Liver (tissue), 8 donors: ENCODE measurements at regions not wholly inside any gene's neighbourhood (a gene's known extent, or its start where the extent isn't known, plus 50 kb on each side); places are given as distances from the start of the nearest gene placed in this dataset.

ENCODE experiments used
- DNase-seq: peaks from one replicate; pipeline ENCODE4 v3.0.0-alpha.2; 2017; ENCODE audit warnings: low spot score
- H3K27ac ChIP-seq, 2 donors: one replicate each; pipeline ENCODE4 v1.7.0; 2013; ENCODE audit warnings: inconsistent platforms in 2 of 2, low read length in 2 of 2, control low read depth in 1 of 2, low read depth in 1 of 2, mild to moderate bottlenecking in 1 of 2
- H3K27me3 ChIP-seq, 4 donors: one replicate each; pipeline versions ENCODE4 v1.6.1 to v1.7.0; 2013; ENCODE audit warnings: low read length in 3 of 4, inconsistent platforms in 1 of 4, mild to moderate bottlenecking in 1 of 4, moderate library complexity in 1 of 4; ENCODE audit not compliant: control insufficient read depth in 4 of 4, insufficient read depth in 4 of 4
- H3K36me3 ChIP-seq, 4 donors: one replicate each; pipeline versions ENCODE4 v1.6.1 to v1.7.0; 2013; ENCODE audit warnings: low read length in 3 of 4, mild to moderate bottlenecking in 3 of 4, low read depth in 1 of 4, moderate library complexity in 1 of 4; ENCODE audit not compliant: control insufficient read depth in 4 of 4, insufficient read depth in 3 of 4
- H3K4me1 ChIP-seq, 4 donors: one replicate each; pipeline versions ENCODE4 v1.6.1 to v1.7.0; 2013; ENCODE audit warnings: low read length in 3 of 4, mild to moderate bottlenecking in 3 of 4, moderate library complexity in 1 of 4; ENCODE audit not compliant: control insufficient read depth in 4 of 4, insufficient read depth in 4 of 4
- H3K4me3 ChIP-seq, 3 donors: one replicate each; pipeline versions ENCODE4 v1.6.1 to v1.7.0; 2013; ENCODE audit warnings: low read length in 3 of 3, control low read depth in 1 of 3, low read depth in 1 of 3, mild to moderate bottlenecking in 1 of 3
- H3K9ac ChIP-seq, 2 donors: one replicate each; pipeline ENCODE4 v1.7.0; 2013; ENCODE audit warnings: low read length in 2 of 2, mild to moderate bottlenecking in 2 of 2, moderate library complexity in 2 of 2, control low read depth in 1 of 2, low read depth in 1 of 2
- H3K9me3 ChIP-seq, 4 donors: one replicate each; pipeline versions ENCODE4 v1.6.1 to v1.7.0; 2013; ENCODE audit warnings: low read length in 3 of 4; ENCODE audit not compliant: control insufficient read depth in 4 of 4
- ATF3 ChIP-seq: IDR thresholded peaks from 2 replicates; pipeline ENCODE4 v1.6.1; 2016; ENCODE audit warnings: antibody characterized with exemption
- CTCF ChIP-seq: fragments of 150-350 bp; IDR thresholded peaks from 2 replicates; pipeline ENCODE4 v1.5.1; 2017; ENCODE audit warnings: improper control_type of control experiment, low read depth, low read length; ENCODE audit not compliant: missing input control
- EGR1 ChIP-seq, 2 donors: IDR thresholded peaks; 2 replicates each; pipeline ENCODE4 v1.6.1; 2016 to 2018; ENCODE audit warnings: antibody characterized with exemption in 2 of 2, low read depth in 2 of 2
- FOXA1 ChIP-seq: IDR thresholded peaks from 2 replicates; pipeline ENCODE4 v1.6.1; 2016; ENCODE audit warnings: antibody characterized with exemption
- FOXA2 ChIP-seq: IDR thresholded peaks from 2 replicates; pipeline ENCODE4 v1.6.1; 2016; ENCODE audit warnings: antibody characterized with exemption
- GABPA ChIP-seq, 2 donors: IDR thresholded peaks in 1 of 2; conservative IDR thresholded peaks in 1 of 2; 2 replicates each; pipeline ENCODE4 v1.6.1; 2016; ENCODE audit warnings: antibody characterized with exemption in 2 of 2, mild to moderate bottlenecking in 1 of 2, moderate library complexity in 1 of 2
- HNF4A ChIP-seq, 2 donors: conservative IDR thresholded peaks; 2 replicates each; pipeline ENCODE4 v1.6.1; 2016; ENCODE audit warnings: antibody characterized with exemption in 2 of 2, mild to moderate bottlenecking in 2 of 2
- HNF4G ChIP-seq: IDR thresholded peaks from 2 replicates; pipeline ENCODE4 v1.6.1; 2016; ENCODE audit warnings: antibody characterized with exemption
- JUND ChIP-seq, 2 donors: IDR thresholded peaks; 2 replicates each; pipeline ENCODE4 v1.6.1; 2016; ENCODE audit warnings: antibody characterized with exemption in 2 of 2
- NR2F2 ChIP-seq: IDR thresholded peaks from 2 replicates; pipeline ENCODE4 v1.6.1; 2016; ENCODE audit warnings: antibody characterized with exemption
- RAD21 ChIP-seq, 2 donors: IDR thresholded peaks; 2 replicates each; pipeline ENCODE4 v1.6.1; 2016; ENCODE audit warnings: antibody characterized with exemption in 2 of 2, mild to moderate bottlenecking in 2 of 2
- RXRA ChIP-seq, 2 donors: IDR thresholded peaks; 2 replicates each; pipeline ENCODE4 v1.6.1; 2017 to 2018; ENCODE audit warnings: antibody characterized with exemption in 2 of 2, mild to moderate bottlenecking in 1 of 2
- SP1 ChIP-seq: IDR thresholded peaks from 2 replicates; pipeline ENCODE4 v1.6.1; 2018; ENCODE audit warnings: antibody characterized with exemption, mild to moderate bottlenecking
- TAF1 ChIP-seq: conservative IDR thresholded peaks from 2 replicates; pipeline ENCODE4 v1.6.1; 2016; ENCODE audit warnings: antibody characterized with exemption, mild to moderate bottlenecking
- YY1 ChIP-seq: IDR thresholded peaks from 2 replicates; pipeline ENCODE4 v1.6.1; 2016; ENCODE audit warnings: antibody characterized with exemption, mild to moderate bottlenecking
- WGBS: extraction: QIAGEN DNeasy Blood & Tissue Kit; methylation state at CpG from one replicate; pipeline ENCODE4 v1.1.7; 2013; 5-methylcytosine and 5-hydroxymethylcytosine counted together
- TF ChIP-seq, protein P1 (sequence below): IDR thresholded peaks from 2 replicates; pipeline ENCODE4 v1.6.1; 2016; ENCODE audit warnings: antibody characterized with exemption
- TF ChIP-seq, protein P2 (sequence below): IDR thresholded peaks from 2 replicates; pipeline ENCODE4 v1.6.1; 2016; ENCODE audit warnings: antibody characterized with exemption
- TF ChIP-seq, protein P3 (sequence below): IDR thresholded peaks from 2 replicates; pipeline ENCODE4 v1.6.1; 2016; ENCODE audit warnings: antibody characterized with exemption, mild to moderate bottlenecking
- donor health status: healthy.
- donor health status: healthy.
- donor health status: healthy.
- donor health status: healthy.
- donor health status: healthy.

DNA sequence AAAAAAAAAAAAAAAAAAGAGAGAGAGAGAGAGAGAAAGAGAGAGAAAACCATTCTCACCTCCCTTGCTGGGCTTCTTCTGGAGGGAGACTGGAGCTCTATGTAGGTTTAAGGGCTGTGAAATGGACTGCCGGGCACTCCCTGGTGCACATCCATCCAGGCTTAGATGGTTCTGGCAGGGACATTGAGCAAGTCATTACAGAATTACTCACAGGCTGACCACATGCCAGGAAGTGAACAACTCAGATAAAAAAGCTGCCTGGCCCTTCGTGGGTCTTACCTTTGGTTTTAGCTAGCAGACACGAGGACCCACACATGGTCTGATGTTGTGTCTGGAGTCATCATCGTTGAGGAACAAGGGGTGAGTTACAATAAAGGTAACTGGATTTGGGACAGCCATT, 847.4 kb upstream of the EEF2KMT start:
- no peaks in the 10 kb centered on the region for H3K27me3 ChIP-seq
- peaks cover 3 to 9% (median 6%) of the 10 kb centered on the region in 4 donors for H3K9me3 ChIP-seq
- WGBS, result 64% methylated on average over 4 of the region's 4 CpGs
- H3K4me1 ChIP-seq, result no peaks in the 10 kb centered on the region
- H3K4me3 ChIP-seq, result no peak overlapping the region
- H3K9ac ChIP-seq, result no peak overlapping the region
- TF ChIP-seq, protein P1, sequence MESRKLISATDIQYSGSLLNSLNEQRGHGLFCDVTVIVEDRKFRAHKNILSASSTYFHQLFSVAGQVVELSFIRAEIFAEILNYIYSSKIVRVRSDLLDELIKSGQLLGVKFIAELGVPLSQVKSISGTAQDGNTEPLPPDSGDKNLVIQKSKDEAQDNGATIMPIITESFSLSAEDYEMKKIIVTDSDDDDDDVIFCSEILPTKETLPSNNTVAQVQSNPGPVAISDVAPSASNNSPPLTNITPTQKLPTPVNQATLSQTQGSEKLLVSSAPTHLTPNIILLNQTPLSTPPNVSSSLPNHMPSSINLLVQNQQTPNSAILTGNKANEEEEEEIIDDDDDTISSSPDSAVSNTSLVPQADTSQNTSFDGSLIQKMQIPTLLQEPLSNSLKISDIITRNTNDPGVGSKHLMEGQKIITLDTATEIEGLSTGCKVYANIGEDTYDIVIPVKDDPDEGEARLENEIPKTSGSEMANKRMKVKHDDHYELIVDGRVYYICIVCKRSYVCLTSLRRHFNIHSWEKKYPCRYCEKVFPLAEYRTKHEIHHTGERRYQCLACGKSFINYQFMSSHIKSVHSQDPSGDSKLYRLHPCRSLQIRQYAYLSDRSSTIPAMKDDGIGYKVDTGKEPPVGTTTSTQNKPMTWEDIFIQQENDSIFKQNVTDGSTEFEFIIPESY, result no peak
- TF ChIP-seq, protein P2, sequence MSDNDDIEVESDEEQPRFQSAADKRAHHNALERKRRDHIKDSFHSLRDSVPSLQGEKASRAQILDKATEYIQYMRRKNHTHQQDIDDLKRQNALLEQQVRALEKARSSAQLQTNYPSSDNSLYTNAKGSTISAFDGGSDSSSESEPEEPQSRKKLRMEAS, result no peak
- no peak for TF ChIP-seq CTCF
- no peak for TF ChIP-seq FOXA2
- no peak for TF ChIP-seq NR2F2
- no peak for TF ChIP-seq GABPA (IDR thresholded peaks at IDR 0.05 in 1 of 2, conservative IDR thresholded peaks at IDR 0.05 in 1 of 2)
- TF ChIP-seq HNF4G, result no peak
- TF ChIP-seq, protein P3, sequence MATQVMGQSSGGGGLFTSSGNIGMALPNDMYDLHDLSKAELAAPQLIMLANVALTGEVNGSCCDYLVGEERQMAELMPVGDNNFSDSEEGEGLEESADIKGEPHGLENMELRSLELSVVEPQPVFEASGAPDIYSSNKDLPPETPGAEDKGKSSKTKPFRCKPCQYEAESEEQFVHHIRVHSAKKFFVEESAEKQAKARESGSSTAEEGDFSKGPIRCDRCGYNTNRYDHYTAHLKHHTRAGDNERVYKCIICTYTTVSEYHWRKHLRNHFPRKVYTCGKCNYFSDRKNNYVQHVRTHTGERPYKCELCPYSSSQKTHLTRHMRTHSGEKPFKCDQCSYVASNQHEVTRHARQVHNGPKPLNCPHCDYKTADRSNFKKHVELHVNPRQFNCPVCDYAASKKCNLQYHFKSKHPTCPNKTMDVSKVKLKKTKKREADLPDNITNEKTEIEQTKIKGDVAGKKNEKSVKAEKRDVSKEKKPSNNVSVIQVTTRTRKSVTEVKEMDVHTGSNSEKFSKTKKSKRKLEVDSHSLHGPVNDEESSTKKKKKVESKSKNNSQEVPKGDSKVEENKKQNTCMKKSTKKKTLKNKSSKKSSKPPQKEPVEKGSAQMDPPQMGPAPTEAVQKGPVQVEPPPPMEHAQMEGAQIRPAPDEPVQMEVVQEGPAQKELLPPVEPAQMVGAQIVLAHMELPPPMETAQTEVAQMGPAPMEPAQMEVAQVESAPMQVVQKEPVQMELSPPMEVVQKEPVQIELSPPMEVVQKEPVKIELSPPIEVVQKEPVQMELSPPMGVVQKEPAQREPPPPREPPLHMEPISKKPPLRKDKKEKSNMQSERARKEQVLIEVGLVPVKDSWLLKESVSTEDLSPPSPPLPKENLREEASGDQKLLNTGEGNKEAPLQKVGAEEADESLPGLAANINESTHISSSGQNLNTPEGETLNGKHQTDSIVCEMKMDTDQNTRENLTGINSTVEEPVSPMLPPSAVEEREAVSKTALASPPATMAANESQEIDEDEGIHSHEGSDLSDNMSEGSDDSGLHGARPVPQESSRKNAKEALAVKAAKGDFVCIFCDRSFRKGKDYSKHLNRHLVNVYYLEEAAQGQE, result no peak
- no peak for TF ChIP-seq RAD21 (IDR thresholded peaks at IDR 0.05)
- no peak for TF ChIP-seq TAF1
- TF ChIP-seq ATF3, result no peak
- no peak for TF ChIP-seq JUND (IDR thresholded peaks at IDR 0.05)
- TF ChIP-seq YY1, result no peak
- TF ChIP-seq EGR1 (IDR thresholded peaks at IDR 0.05; ENCODE audit: low read depth in 2 of 2), result no peak
- no peak for TF ChIP-seq RXRA (IDR thresholded peaks at IDR 0.05)
- TF ChIP-seq FOXA1, result no peak
- no peak for TF ChIP-seq SP1
- TF ChIP-seq HNF4A (conservative IDR thresholded peaks at IDR 0.05), result no peak
- no peak for DNase-seq
- no peak overlapping the region for H3K27ac ChIP-seq
- H3K36me3 ChIP-seq, result no peaks in the 10 kb centered on the region

DNA sequence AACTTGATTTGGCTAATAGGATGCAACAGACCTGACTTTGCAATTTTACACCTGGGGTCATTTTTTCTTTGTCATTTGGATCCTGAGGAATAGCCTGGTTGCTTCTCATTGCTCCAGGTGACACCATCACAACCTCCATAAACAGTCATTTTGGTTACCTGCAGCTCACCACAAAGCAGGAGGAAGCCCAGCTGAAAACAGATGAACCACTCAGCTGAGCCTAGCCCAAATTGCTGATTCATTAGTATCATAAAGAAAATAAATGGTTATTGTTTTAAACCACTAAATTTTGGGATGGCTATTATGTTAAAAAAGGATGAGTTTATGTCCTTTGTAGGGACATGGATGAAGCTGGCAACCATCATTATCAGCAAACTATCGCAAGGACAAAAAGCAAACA, 841.0 kb upstream of the EEF2KMT start:
- Histone ChIP-seq H3K27ac (no peak overlapping the region), H3K9me3 (peaks cover 5 to 21% (median 12%) of the 10 kb centered on the region in 4 donors), H3K4me3 (no peak overlapping the region), H3K4me1 (no peaks in the 10 kb centered on the region), H3K9ac (no peak overlapping the region), H3K27me3 (no peaks in the 10 kb centered on the region), H3K36me3 (no peaks in the 10 kb centered on the region)
- no peak for DNase-seq
- WGBS, result 85% methylated on average over 1 of the region's 1 CpG
- TF ChIP-seq RAD21 (IDR thresholded peaks at IDR 0.05), result no peak
- TF ChIP-seq NR2F2, result no peak
- no peak for TF ChIP-seq SP1
- no peak for TF ChIP-seq TAF1
- no peak for TF ChIP-seq HNF4G
- TF ChIP-seq GABPA (IDR thresholded peaks at IDR 0.05 in 1 of 2, conservative IDR thresholded peaks at IDR 0.05 in 1 of 2), result no peak
- TF ChIP-seq CTCF, result no peak
- no peak for TF ChIP-seq FOXA1
- TF ChIP-seq, protein P2, result no peak
- TF ChIP-seq, protein P3, result no peak
- TF ChIP-seq JUND (IDR thresholded peaks at IDR 0.05), result no peak
